ENCODE measurements at regions not wholly inside any gene's neighbourhood (a gene's known extent, or its start where the extent isn't known, plus 50 kb on each side); places are given as distances from the start of the nearest gene placed in this dataset.

DNA sequence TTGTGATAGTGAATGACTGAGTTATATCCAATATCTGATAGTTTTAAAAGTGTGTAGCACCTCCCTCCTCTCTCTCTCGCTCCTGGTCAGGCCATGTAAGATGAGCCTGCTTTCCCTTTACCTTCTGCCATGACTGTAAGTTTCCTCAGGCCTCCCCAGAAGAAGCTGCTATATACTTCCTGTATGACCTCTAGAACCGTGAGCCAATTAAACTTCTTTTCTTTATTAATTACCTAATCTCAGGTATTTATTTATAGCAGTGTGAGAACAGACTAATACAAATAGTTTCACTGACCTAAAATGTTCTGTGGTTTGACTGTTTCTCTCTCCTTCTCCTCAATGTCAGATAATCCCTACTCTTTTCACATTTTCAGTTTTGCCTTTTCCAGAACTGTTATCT, 321.3 kb upstream of the MBL2 start:
- Histone ChIP-seq H3K4ac (ENCODE audit: low read depth, low read length) (no peak overlapping the region), H2BK15ac (ENCODE audit: low read depth, low read length) (no peak overlapping the region), H2BK120ac (ENCODE audit: low read depth, low read length, poor library complexity, severe bottlenecking) (no peak overlapping the region), H4K8ac (replicated peaks; ENCODE audit: insufficient read length, low read depth, low read length) (no peak overlapping the region), H3K27me3 (ENCODE audit: insufficient read depth, low read length) (no peaks in the 10 kb centered on the region), H3K18ac (ENCODE audit: insufficient read length, low read depth, low read length) (no peak overlapping the region), H3K79me2 (ENCODE audit: insufficient read depth, low read length) (no peaks in the 10 kb centered on the region), H3K9me3 (ENCODE audit: control insufficient read depth, low read depth, low read length) (no peaks in the 10 kb centered on the region), H3K27ac (ENCODE audit: insufficient read length, low read depth, low read length) (no peak overlapping the region), H2AK5ac (ENCODE audit: insufficient read length, low read length) (no peak overlapping the region), H3K9ac (ENCODE audit: extremely low read depth, insufficient read length, low read length) (no peak overlapping the region), H3K23ac (ENCODE audit: insufficient read length, low read depth, low read length) (no peak overlapping the region), H3T11ph (ENCODE audit: low read length) (no peak overlapping the region), H2AFZ (ENCODE audit: low read length) (peak overlapping the region; percentile 40), H3K14ac (ENCODE audit: insufficient read depth, low read length) (no peak overlapping the region), H2BK5ac (ENCODE audit: insufficient read length, low read length) (no peak overlapping the region), H4K91ac (ENCODE audit: insufficient read length, low read depth, low read length) (no peak overlapping the region), H4K5ac (ENCODE audit: insufficient read length, low read depth, low read length) (no peak overlapping the region), H3K79me1 (ENCODE audit: insufficient read depth, low read depth, low read length, poor library complexity, severe bottlenecking) (no peaks in the 10 kb centered on the region), H3K56ac (ENCODE audit: insufficient read length, low read depth, low read length) (no peak overlapping the region), H2BK20ac (ENCODE audit: low read depth, low read length, poor library complexity, severe bottlenecking) (no peak overlapping the region), H3K4me1 (ENCODE audit: insufficient read depth, low read length) (no peaks in the 10 kb centered on the region), H3K4me2 (ENCODE audit: insufficient read depth, insufficient read length, low read length) (no peak overlapping the region), H2BK12ac (ENCODE audit: insufficient read length, low read depth, low read length) (no peak overlapping the region), H3K23me2 (ENCODE audit: insufficient read length, low read depth, low read length, poor library complexity, severe bottlenecking) (no peaks in the 10 kb centered on the region), H4K20me1 (ENCODE audit: control insufficient read depth, insufficient read depth, insufficient read length) (no peaks in the 10 kb centered on the region)
- TF ChIP-seq, protein P1, sequence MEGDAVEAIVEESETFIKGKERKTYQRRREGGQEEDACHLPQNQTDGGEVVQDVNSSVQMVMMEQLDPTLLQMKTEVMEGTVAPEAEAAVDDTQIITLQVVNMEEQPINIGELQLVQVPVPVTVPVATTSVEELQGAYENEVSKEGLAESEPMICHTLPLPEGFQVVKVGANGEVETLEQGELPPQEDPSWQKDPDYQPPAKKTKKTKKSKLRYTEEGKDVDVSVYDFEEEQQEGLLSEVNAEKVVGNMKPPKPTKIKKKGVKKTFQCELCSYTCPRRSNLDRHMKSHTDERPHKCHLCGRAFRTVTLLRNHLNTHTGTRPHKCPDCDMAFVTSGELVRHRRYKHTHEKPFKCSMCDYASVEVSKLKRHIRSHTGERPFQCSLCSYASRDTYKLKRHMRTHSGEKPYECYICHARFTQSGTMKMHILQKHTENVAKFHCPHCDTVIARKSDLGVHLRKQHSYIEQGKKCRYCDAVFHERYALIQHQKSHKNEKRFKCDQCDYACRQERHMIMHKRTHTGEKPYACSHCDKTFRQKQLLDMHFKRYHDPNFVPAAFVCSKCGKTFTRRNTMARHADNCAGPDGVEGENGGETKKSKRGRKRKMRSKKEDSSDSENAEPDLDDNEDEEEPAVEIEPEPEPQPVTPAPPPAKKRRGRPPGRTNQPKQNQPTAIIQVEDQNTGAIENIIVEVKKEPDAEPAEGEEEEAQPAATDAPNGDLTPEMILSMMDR (conservative IDR thresholded peaks at IDR 0.05) = no peak
- Mint-ChIP-seq H3K9me3 (peaks cover 18 to 21% of the 10 kb centered on the region in 2 experiments), H3K4me1 (peaks cover 0 to 13% of the 10 kb centered on the region in 2 experiments; a peak in 3 of 4 replicates), H3K27ac (no peak overlapping the region; a peak in 1 of 7 replicates), H3K4me3 (no peak overlapping the region), H3K36me3 (ENCODE audit: insufficient read depth in 1 of 3, low read depth in 3 of 3) (peaks cover 17 to 27% (median 22%) of the 10 kb centered on the region in 3 experiments), H3K27me3 (ENCODE audit: low read depth) (no peaks in the 10 kb centered on the region)
- no peak for DNase-seq
- no CpG with 5 or more reads among the region's 2 CpGs for WGBS (ENCODE audit: extremely low coverage, insufficient read length, low lambda C conversion rate)
